ENCODE measurements at regions not wholly inside any gene's neighbourhood (a gene's known extent, or its start where the extent isn't known, plus 50 kb on each side); places are given as distances from the start of the nearest gene placed in this dataset.

DNA sequence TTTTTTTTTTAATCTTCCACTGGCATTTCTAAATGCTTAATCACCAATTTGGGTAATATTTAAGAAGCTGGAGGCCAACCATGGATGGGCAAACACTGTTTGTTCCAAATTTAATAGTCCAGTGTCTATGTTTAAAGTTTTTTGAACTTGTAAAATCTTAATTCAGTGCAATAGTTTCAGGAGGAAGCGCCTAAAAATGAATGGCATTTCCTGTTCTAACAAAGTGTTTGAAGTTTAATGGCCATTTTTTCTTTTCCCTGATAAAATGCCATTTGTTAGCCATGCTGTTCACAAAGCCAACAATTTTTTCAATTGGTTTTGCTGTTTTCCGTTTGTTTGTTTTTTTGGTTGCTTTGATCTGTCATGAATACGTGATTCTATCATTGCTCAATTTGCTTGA lies 552.1 kb downstream of the LMO4 start:
- Histone ChIP-seq H3K4me3 (no peak overlapping the region), H3K4me1 (no peaks in the 10 kb centered on the region), H3K27ac (no peak overlapping the region), H3K9me3 (no peaks in the 10 kb centered on the region), H3K36me3 (replicated peaks in 1 of 2; ENCODE audit: insufficient read depth in 1 of 2, low read depth in 2 of 2) (no peaks in the 10 kb centered on the region), H3K27me3 (no peaks in the 10 kb centered on the region)
- DNase-seq (no peak), ATAC-seq (no peak)
- 69 to 71% methylated on average over 3 of the region's 3 CpGs for WGBS, 2 donors
- TF ChIP-seq, protein P1, sequence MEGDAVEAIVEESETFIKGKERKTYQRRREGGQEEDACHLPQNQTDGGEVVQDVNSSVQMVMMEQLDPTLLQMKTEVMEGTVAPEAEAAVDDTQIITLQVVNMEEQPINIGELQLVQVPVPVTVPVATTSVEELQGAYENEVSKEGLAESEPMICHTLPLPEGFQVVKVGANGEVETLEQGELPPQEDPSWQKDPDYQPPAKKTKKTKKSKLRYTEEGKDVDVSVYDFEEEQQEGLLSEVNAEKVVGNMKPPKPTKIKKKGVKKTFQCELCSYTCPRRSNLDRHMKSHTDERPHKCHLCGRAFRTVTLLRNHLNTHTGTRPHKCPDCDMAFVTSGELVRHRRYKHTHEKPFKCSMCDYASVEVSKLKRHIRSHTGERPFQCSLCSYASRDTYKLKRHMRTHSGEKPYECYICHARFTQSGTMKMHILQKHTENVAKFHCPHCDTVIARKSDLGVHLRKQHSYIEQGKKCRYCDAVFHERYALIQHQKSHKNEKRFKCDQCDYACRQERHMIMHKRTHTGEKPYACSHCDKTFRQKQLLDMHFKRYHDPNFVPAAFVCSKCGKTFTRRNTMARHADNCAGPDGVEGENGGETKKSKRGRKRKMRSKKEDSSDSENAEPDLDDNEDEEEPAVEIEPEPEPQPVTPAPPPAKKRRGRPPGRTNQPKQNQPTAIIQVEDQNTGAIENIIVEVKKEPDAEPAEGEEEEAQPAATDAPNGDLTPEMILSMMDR (IDR thresholded peaks at IDR 0.05), result no peak
- TF ChIP-seq POLR2A (IDR thresholded peaks at IDR 0.05), result no peak
- intact Hi-C loops (cut with DNase I), result no loop called here

DNA sequence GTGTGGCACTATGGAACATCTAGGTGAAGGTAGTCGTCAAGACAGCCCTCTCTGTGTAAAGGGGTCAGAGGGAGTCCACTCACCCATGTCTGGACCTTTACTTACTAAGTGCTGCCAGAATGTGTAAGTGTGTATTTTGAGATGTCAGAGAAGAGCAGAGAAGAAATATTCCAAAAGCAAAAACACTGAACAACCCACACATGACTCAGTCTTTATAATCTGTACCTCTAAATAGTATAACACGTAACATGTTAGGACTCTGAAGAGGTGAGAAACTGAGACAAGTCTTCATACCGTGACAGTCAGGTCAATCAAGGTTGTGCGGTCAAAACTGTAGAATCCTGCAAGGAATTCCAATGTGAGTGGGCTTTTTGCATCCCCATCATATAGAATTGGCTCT lies 555.2 kb downstream of the LMO4 start:
- Histone ChIP-seq H3K4me1 (no peaks in the 10 kb centered on the region), H3K4me3 (no peak overlapping the region), H3K9me3 (no peaks in the 10 kb centered on the region), H3K36me3 (replicated peaks in 1 of 2; ENCODE audit: insufficient read depth in 1 of 2, low read depth in 2 of 2) (no peaks in the 10 kb centered on the region), H3K27me3 (no peaks in the 10 kb centered on the region), H3K27ac (no peak overlapping the region)
- DNase-seq, result no peak
- 78 to 80% methylated on average over 4 of the region's 4 CpGs for WGBS, 2 donors
- ATAC-seq, result no peak
- TF ChIP-seq, protein P1 (IDR thresholded peaks at IDR 0.05), result no peak
- no peak for TF ChIP-seq POLR2A (IDR thresholded peaks at IDR 0.05)
- intact Hi-C loops (cut with DNase I), result no loop called here

DNA sequence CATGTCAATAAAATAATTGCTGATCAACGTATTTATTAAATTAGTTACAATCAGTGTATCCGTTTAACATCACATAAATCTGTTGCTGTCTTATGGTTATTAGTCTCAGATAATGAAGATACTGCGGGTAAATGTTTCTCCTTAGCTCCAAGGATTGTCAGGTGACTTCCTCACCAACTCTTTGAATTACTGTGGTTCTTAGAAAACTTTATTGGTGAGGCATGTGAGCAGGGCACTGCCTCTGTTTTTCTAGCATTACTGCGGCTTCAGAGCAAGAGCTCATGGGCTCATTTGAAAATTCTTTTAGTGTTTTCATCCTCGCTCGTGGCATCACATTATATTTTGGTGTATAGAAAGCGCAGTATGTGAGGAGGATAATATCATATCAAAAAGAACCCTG lies 555.9 kb downstream of the LMO4 start:
- H3K9me3 ChIP-seq, result no peaks in the 10 kb centered on the region
- intact Hi-C loops (cut with DNase I), result no loop called here
- H3K4me1 ChIP-seq, result no peaks in the 10 kb centered on the region
- TF ChIP-seq, protein P1 (IDR thresholded peaks at IDR 0.05), result no peak
- TF ChIP-seq POLR2A (IDR thresholded peaks at IDR 0.05), result no peak
- ATAC-seq, result no peak
- H3K36me3 ChIP-seq (replicated peaks in 1 of 2; ENCODE audit: insufficient read depth in 1 of 2, low read depth in 2 of 2), result no peaks in the 10 kb centered on the region
- H3K4me3 ChIP-seq, result no peak overlapping the region
- 79 to 87% methylated on average over 7 of the region's 7 CpGs for WGBS, 2 donors
- no peaks in the 10 kb centered on the region for H3K27me3 ChIP-seq
- H3K27ac ChIP-seq, result no peak overlapping the region
- no peak for DNase-seq

DNA sequence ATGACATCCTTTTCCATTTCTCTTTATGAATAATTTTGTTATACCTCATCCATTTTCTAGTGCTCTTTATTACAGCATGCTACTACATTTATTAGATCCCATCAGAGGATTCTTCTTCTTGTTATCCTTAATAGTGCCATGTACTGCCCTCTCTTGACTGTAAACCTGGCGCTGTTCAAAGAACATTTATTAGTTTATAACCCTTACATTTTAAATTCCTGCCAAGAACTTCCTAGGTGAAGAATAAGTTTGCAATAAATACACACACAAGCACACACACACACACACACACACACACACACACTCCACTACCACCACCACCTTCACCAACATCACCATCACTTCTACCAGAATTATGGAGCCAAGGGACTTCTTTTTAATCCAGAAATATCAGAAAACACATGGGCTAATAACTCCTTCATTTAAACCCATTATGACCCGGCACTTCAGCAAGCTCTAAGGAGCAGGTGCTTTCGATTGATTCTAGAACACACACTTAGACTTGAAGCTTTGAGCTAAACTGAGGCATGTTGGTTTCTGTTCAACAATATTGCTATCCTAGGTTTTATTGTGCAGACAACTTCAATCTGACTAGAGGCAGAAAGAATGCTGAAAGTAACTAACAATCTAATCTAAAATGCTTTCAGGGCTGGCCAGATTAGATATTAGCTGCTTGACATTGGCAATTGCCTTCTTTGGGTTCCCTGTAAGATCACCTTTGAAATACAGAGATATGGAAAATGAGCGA lies 556.8 kb downstream of the LMO4 start:
- ATAC-seq (no peak), DNase-seq (no peak)
- no peak overlapping the region for H3K27ac ChIP-seq
- WGBS, 2 donors, result 79 to 85% methylated on average over 4 of the region's 4 CpGs
- H3K27me3 ChIP-seq, result no peaks in the 10 kb centered on the region
- H3K9me3 ChIP-seq, result no peaks in the 10 kb centered on the region
- no peak for TF ChIP-seq POLR2A (IDR thresholded peaks at IDR 0.05)
- TF ChIP-seq, protein P1 (IDR thresholded peaks at IDR 0.05), result no peak
- no peaks in the 10 kb centered on the region for H3K4me1 ChIP-seq
- no peaks in the 10 kb centered on the region for H3K36me3 ChIP-seq (replicated peaks in 1 of 2; ENCODE audit: insufficient read depth in 1 of 2, low read depth in 2 of 2)
- H3K4me3 ChIP-seq, result no peak overlapping the region
- intact Hi-C loops (cut with DNase I), result no loop called here

DNA sequence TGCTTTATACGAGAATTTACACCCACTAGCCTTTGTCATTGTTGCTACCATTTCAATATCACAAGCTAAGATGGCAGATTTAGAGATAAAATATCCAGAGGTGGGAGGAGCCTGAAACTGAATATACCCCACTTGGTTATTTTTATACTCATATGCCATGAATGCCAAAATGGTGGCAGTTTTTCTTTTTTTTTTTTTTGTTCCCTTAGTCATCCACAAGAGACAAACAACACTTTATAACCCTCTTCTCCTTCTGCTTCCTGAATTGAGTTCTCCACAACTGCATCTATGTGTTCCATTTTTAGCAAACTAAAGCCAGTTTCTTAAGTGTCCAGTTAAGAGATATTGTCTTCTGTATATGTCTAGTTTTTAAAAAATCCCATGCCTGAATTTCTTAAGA lies 558.4 kb downstream of the LMO4 start:
- intact Hi-C loops (cut with DNase I), result no loop called here
- no peak overlapping the region for H3K4me3 ChIP-seq
- H3K4me1 ChIP-seq, result no peaks in the 10 kb centered on the region
- H3K36me3 ChIP-seq (replicated peaks in 1 of 2; ENCODE audit: insufficient read depth in 1 of 2, low read depth in 2 of 2), result no peaks in the 10 kb centered on the region
- DNase-seq (no peak), ATAC-seq (no peak)
- no peaks in the 10 kb centered on the region for H3K27me3 ChIP-seq
- no peaks in the 10 kb centered on the region for H3K9me3 ChIP-seq
- H3K27ac ChIP-seq, result no peak overlapping the region
- 60 to 78% methylated on average over 1 of the region's 1 CpG for WGBS, 2 donors
- TF ChIP-seq, protein P1 (IDR thresholded peaks at IDR 0.05), result no peak
- TF ChIP-seq POLR2A (IDR thresholded peaks at IDR 0.05), result no peak

All from body of pancreas (tissue), 4 donors.